Esophagus squamous epithelium (tissue), 5 donors: ENCODE measurements at regions not wholly inside any gene's neighbourhood (a gene's known extent, or its start where the extent isn't known, plus 50 kb on each side); places are given as distances from the start of the nearest gene placed in this dataset.

Experiments
- DNase-seq: peaks from one replicate; lab custom pipeline; 2025; lab: John Stamatoyannopoulos, UW
- H3K27ac ChIP-seq, 4 donors: fragments of 200-600 bp; sonication (generic); one replicate each; pipeline ENCODE4 v1.5.1; 2016 to 2019; ENCODE audit warnings: mild to moderate bottlenecking in 1 of 4
- H3K27me3 ChIP-seq, 4 donors: fragments of 200-600 bp; sonication (generic); 1 replicate in 3 of 4; 2 replicates in 1 of 4; pipeline versions ENCODE4 v1.5.1 to v1.6.0; 2017 to 2021; ENCODE audit warnings: antibody characterized with exemption in 1 of 4
- H3K36me3 ChIP-seq, 3 donors: fragments of 200-600 bp; sonication (generic); one replicate each; pipeline ENCODE4 v1.5.1; 2016 to 2019
- H3K4me1 ChIP-seq, 3 donors: fragments of 200-600 bp; sonication (generic); one replicate each; pipeline ENCODE4 v1.5.1; 2017 to 2019
- H3K4me3 ChIP-seq, 4 donors: fragments of 200-600 bp; sonication (generic); 1 replicate in 3 of 4; 2 replicates in 1 of 4; pipeline ENCODE4 v1.5.1; 2016 to 2019; ENCODE audit warnings: mild to moderate bottlenecking in 2 of 4, moderate library complexity in 1 of 4
- H3K9me3 ChIP-seq, 3 donors: fragments of 200-600 bp; sonication (generic); one replicate each; pipeline ENCODE4 v1.5.1; 2016 to 2019
- POLR2A ChIP-seq, 4 donors: fragments of 450-650 bp; IDR thresholded peaks; one replicate each; pipeline ENCODE4 v1.6.1; 2017; ENCODE audit warnings: antibody characterized with exemption in 4 of 4, mild to moderate bottlenecking in 4 of 4, moderate library complexity in 3 of 4
- WGBS, 2 donors: methylation state at CpG; one replicate each; pipeline ENCODE4 v1.1.5; 2018; 5-methylcytosine and 5-hydroxymethylcytosine counted together
- intact Hi-C: fragments of 100-400 bp; cut with DNase I; formaldehyde crosslinking; loops from one replicate; pipeline ENCODE4 v1.15.0; 2022
- TF ChIP-seq, protein P1 (sequence below), 6 experiments: fragments of 450-650 bp in 4 of 6; fragments of 200-600 bp in 2 of 6; sonication (generic) in 2 of 6; IDR thresholded peaks; one replicate each; pipeline ENCODE4 v1.5.1; 2016 to 2019; ENCODE audit warnings: antibody characterized with exemption in 6 of 6, mild to moderate bottlenecking in 4 of 6, moderate library complexity in 4 of 6
- donor health status: DM: yes; HTN: yes; CAD: no.

DNA sequence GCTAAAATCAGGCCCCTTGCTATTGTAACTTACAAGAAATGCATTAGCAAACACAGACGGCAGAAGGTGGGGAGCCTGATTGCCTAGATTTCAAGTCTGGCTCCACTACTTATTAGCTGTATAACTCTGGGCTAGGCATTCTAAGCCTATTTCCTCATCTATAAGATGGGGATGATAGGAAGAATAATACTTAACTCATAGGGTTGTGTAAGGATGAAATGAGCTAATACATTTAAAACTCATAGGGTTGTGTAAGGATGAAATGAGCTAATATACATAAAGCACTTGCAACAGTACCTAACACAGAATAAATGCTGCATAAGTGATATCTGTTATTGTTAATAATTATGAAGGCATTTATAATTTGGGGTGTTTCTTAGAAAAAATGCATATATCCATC lies 60.1 kb upstream of the DIO2 start:
- peak overlapping the region in 2 of 4 donors; percentile 78 to 82 for H3K27ac ChIP-seq
- no peaks in the 10 kb centered on the region for H3K27me3 ChIP-seq
- no peaks in the 10 kb centered on the region for H3K9me3 ChIP-seq
- WGBS, 2 donors = 47 to 93% methylated on average over 1 of the region's 1 CpG
- peaks cover 0 to 54% (median 11%) of the 10 kb centered on the region in 3 donors for H3K4me1 ChIP-seq
- H3K36me3 ChIP-seq = no peaks in the 10 kb centered on the region
- TF ChIP-seq POLR2A (IDR thresholded peaks at IDR 0.05) = no peak
- TF ChIP-seq, protein P1, sequence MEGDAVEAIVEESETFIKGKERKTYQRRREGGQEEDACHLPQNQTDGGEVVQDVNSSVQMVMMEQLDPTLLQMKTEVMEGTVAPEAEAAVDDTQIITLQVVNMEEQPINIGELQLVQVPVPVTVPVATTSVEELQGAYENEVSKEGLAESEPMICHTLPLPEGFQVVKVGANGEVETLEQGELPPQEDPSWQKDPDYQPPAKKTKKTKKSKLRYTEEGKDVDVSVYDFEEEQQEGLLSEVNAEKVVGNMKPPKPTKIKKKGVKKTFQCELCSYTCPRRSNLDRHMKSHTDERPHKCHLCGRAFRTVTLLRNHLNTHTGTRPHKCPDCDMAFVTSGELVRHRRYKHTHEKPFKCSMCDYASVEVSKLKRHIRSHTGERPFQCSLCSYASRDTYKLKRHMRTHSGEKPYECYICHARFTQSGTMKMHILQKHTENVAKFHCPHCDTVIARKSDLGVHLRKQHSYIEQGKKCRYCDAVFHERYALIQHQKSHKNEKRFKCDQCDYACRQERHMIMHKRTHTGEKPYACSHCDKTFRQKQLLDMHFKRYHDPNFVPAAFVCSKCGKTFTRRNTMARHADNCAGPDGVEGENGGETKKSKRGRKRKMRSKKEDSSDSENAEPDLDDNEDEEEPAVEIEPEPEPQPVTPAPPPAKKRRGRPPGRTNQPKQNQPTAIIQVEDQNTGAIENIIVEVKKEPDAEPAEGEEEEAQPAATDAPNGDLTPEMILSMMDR (IDR thresholded peaks at IDR 0.05) = no peak
- H3K4me3 ChIP-seq = no peak overlapping the region
- intact Hi-C loops = no loop called here
- DNase-seq = no peak

GRCh38 chr14:80269353-80269925 lies 58.1 kb upstream of the DIO2 start:
- peak overlapping the region in 3 of 4 donors; percentile 61 to 82 (median 78) for H3K27ac ChIP-seq
- TF ChIP-seq POLR2A (IDR thresholded peaks at IDR 0.05) = no peak
- TF ChIP-seq, protein P1 (IDR thresholded peaks at IDR 0.05) = no peak
- H3K27me3 ChIP-seq = no peaks in the 10 kb centered on the region
- intact Hi-C loops = no loop called here
- 46 to 57% methylated on average over 4 of the region's 4 CpGs for WGBS, 2 donors
- H3K9me3 ChIP-seq = no peaks in the 10 kb centered on the region
- H3K36me3 ChIP-seq = no peaks in the 10 kb centered on the region
- DNase-seq = no peak
- no peak overlapping the region for H3K4me3 ChIP-seq
- peaks cover 0 to 48% (median 7%) of the 10 kb centered on the region in 3 donors for H3K4me1 ChIP-seq

DNA sequence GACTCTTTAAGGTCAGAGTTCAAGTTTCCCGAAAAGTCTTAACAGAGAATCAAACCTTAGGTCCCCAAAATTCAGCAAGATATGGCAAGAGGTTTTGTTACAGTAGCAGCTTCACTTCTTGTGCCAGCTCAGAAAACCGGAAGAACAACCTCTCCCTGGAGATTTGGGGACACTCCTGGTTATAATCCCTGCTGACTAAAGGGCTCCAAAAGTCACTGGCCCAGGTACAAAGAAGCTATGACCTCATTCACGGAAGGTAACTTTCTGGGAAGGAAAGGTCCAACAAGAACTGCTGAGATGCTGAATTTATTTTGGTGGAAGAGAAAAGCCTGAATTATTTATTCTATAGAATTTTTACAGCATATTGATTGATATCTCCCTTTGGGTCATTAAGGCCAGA lies 55.6 kb upstream of the DIO2 start:
- no peak for TF ChIP-seq POLR2A (IDR thresholded peaks at IDR 0.05)
- TF ChIP-seq, protein P1 (IDR thresholded peaks at IDR 0.05) = no peak
- peak overlapping the region in 3 of 4 donors; percentile 53 to 82 (median 78) for H3K27ac ChIP-seq
- H3K4me1 ChIP-seq = peaks cover 0 to 48% (median 7%) of the 10 kb centered on the region in 3 donors
- 43 to 64% methylated on average over 3 of the region's 3 CpGs for WGBS, 2 donors
- no peaks in the 10 kb centered on the region for H3K36me3 ChIP-seq
- H3K9me3 ChIP-seq = no peaks in the 10 kb centered on the region
- intact Hi-C loops = no loop called here
- DNase-seq = no peak
- H3K27me3 ChIP-seq = no peaks in the 10 kb centered on the region
- H3K4me3 ChIP-seq = no peak overlapping the region

- no peaks in the 10 kb centered on the region for H3K36me3 ChIP-seq
- no peaks in the 10 kb centered on the region for H3K27me3 ChIP-seq
- TF ChIP-seq, protein P1 (IDR thresholded peaks at IDR 0.05) = no peak
- no peak for TF ChIP-seq POLR2A (IDR thresholded peaks at IDR 0.05)
- no peak overlapping the region for H3K4me3 ChIP-seq
- WGBS, 2 donors = 93 to 94% methylated on average over 3 of the region's 3 CpGs
- no peak for DNase-seq
- intact Hi-C loops = no loop called here
- peaks cover 0 to 36% (median 7%) of the 10 kb centered on the region in 3 donors for H3K4me1 ChIP-seq
- H3K9me3 ChIP-seq = no peaks in the 10 kb centered on the region
- no peak overlapping the region for H3K27ac ChIP-seq
Measured at GRCh38 chr14:80264702-80265101, 53.4 kb upstream of the DIO2 start.
